Prostate gland (tissue), 2 donors: ENCODE measurements at regions not wholly inside any gene's neighbourhood (a gene's known extent, or its start where the extent isn't known, plus 50 kb on each side); places are given as distances from the start of the nearest gene placed in this dataset.

ENCODE experiments used
- DNase-seq: peaks from one replicate; pipeline ENCODE4 v3.0.0-alpha.2; 2019; ENCODE audit warnings: low spot score
- H3K27ac ChIP-seq, 2 donors: fragments of 200-600 bp; sonication (generic); 2 replicates each; pipeline ENCODE4 v1.5.1; 2017 to 2019
- H3K27me3 ChIP-seq: fragments of 200-600 bp; sonication (generic); replicated peaks from 2 replicates; pipeline ENCODE4 v1.5.1; 2019; ENCODE audit not compliant: insufficient read depth
- H3K36me3 ChIP-seq, 2 donors: fragments of 200-600 bp; sonication (generic); 1 replicate in 1 of 2; 2 replicates in 1 of 2; pipeline versions ENCODE4 v1.5.1 to v1.8.1; 2017 to 2019
- H3K4me1 ChIP-seq: fragments of 200-600 bp; sonication (generic); replicated peaks from 2 replicates; pipeline ENCODE4 v1.5.1; 2019
- H3K4me3 ChIP-seq, 2 donors: fragments of 200-600 bp; sonication (generic); 2 replicates each; pipeline ENCODE4 v1.5.1; 2017 to 2019
- H3K9me3 ChIP-seq: fragments of 200-600 bp; sonication (generic); 2 replicates; pipeline ENCODE4 v1.5.1; 2017
- CTCF ChIP-seq, 4 experiments: fragments of 200-600 bp in 2 of 4; fragments of 450-650 bp in 2 of 4; sonication (generic) in 2 of 4; IDR thresholded peaks; 1 replicate in 3 of 4; 2 replicates in 1 of 4; pipeline ENCODE4 v1.5.1; 2016 to 2019; ENCODE audit warnings: antibody characterized with exemption in 4 of 4, mild to moderate bottlenecking in 2 of 4, moderate library complexity in 2 of 4
- POLR2A ChIP-seq: fragments of 450-650 bp; IDR thresholded peaks from one replicate; pipeline ENCODE4 v1.6.1; 2016; ENCODE audit warnings: antibody characterized with exemption, mild to moderate bottlenecking
- POLR2AphosphoS5 ChIP-seq: sonication (generic); formaldehyde crosslinking; IDR thresholded peaks from one replicate; pipeline ENCODE4 v1.6.1; 2017; ENCODE audit warnings: antibody characterized with exemption
- WGBS: methylation state at CpG from one replicate; pipeline ENCODE4 v1.1.5; 2018; 5-methylcytosine and 5-hydroxymethylcytosine counted together
- intact Hi-C: fragments of 100-400 bp; cut with DNase I; formaldehyde crosslinking; loops from one replicate; pipeline ENCODE4 v1.14.2; 2022

- Histone ChIP-seq H3K4me3 (no peak overlapping the region), H3K27ac (no peak overlapping the region), H3K36me3 (no peaks in the 10 kb centered on the region), H3K9me3 (no peaks in the 10 kb centered on the region), H3K27me3 (no peaks in the 10 kb centered on the region), H3K4me1 (no peaks in the 10 kb centered on the region)
- WGBS = 83% methylated on average over 1 of the region's 1 CpG
- no peak for TF ChIP-seq POLR2AphosphoS5
- TF ChIP-seq CTCF (IDR thresholded peaks at IDR 0.05) = no peak
- no peak for TF ChIP-seq POLR2A
- DNase-seq = no peak
- intact Hi-C loops = no loop called here
These were observed 90.4 kb upstream of the ATF7IP start for GRCh38 chr12:14275111-14275510.

GRCh38 chr12:14275886-14276285 lies 89.6 kb upstream of the ATF7IP start:
- TF ChIP-seq POLR2A (no peak), POLR2AphosphoS5 (no peak), CTCF (IDR thresholded peaks at IDR 0.05) (no peak)
- Histone ChIP-seq H3K36me3 (no peaks in the 10 kb centered on the region), H3K27ac (no peak overlapping the region), H3K4me1 (no peaks in the 10 kb centered on the region), H3K4me3 (no peak overlapping the region), H3K9me3 (no peaks in the 10 kb centered on the region), H3K27me3 (no peaks in the 10 kb centered on the region)
- DNase-seq = no peak
- intact Hi-C loops = no loop called here
- WGBS = 72% methylated on average over 1 of the region's 1 CpG

- Histone ChIP-seq H3K9me3 (no peaks in the 10 kb centered on the region), H3K27ac (peak overlapping the region; percentile 4 to 14), H3K27me3 (no peaks in the 10 kb centered on the region), H3K4me3 (no peak overlapping the region), H3K4me1 (no peaks in the 10 kb centered on the region), H3K36me3 (no peaks in the 10 kb centered on the region)
- intact Hi-C loops = no loop called here
- TF ChIP-seq POLR2AphosphoS5 = peak; percentile 45
- TF ChIP-seq POLR2A = no peak
- WGBS = 20% methylated on average over 1 of the region's 1 CpG
- DNase-seq = peak; percentile 43
These were observed 87.1 kb upstream of the ATF7IP start for GRCh38 chr12:14278294-14278953.

- no peak overlapping the region for H3K4me3 ChIP-seq
- H3K4me1 ChIP-seq = no peaks in the 10 kb centered on the region
- no peak overlapping the region for H3K27ac ChIP-seq
- H3K9me3 ChIP-seq = no peaks in the 10 kb centered on the region
- intact Hi-C loops = no loop called here
- TF ChIP-seq CTCF (IDR thresholded peaks at IDR 0.05) (no peak), POLR2A (no peak), POLR2AphosphoS5 (no peak)
- DNase-seq = no peak
- WGBS = 88% methylated on average over 6 of the region's 6 CpGs
- H3K36me3 ChIP-seq = no peaks in the 10 kb centered on the region
- no peaks in the 10 kb centered on the region for H3K27me3 ChIP-seq
These were observed 85.6 kb upstream of the ATF7IP start for GRCh38 chr12:14279845-14280244.

- WGBS = 100% methylated on average over 5 of the region's 5 CpGs
- Histone ChIP-seq H3K4me3 (no peak overlapping the region), H3K4me1 (no peaks in the 10 kb centered on the region), H3K36me3 (no peaks in the 10 kb centered on the region), H3K9me3 (no peaks in the 10 kb centered on the region), H3K27ac (no peak overlapping the region), H3K27me3 (no peaks in the 10 kb centered on the region)
- TF ChIP-seq CTCF (IDR thresholded peaks at IDR 0.05) = no peak
- no peak for TF ChIP-seq POLR2A
- no peak for TF ChIP-seq POLR2AphosphoS5
- intact Hi-C loops = no loop called here
- no peak for DNase-seq
These were observed 84.6 kb upstream of the ATF7IP start for GRCh38 chr12:14280921-14281320.
